ENCODE measurements at regions not wholly inside any gene's neighbourhood (a gene's known extent, or its start where the extent isn't known, plus 50 kb on each side); places are given as distances from the start of the nearest gene placed in this dataset.
"Not testable (repeated sequence)": the region's sequence is repeated elsewhere in the genome, so short reads cannot be mapped to it uniquely, and the experiment has no call there.

DNA sequence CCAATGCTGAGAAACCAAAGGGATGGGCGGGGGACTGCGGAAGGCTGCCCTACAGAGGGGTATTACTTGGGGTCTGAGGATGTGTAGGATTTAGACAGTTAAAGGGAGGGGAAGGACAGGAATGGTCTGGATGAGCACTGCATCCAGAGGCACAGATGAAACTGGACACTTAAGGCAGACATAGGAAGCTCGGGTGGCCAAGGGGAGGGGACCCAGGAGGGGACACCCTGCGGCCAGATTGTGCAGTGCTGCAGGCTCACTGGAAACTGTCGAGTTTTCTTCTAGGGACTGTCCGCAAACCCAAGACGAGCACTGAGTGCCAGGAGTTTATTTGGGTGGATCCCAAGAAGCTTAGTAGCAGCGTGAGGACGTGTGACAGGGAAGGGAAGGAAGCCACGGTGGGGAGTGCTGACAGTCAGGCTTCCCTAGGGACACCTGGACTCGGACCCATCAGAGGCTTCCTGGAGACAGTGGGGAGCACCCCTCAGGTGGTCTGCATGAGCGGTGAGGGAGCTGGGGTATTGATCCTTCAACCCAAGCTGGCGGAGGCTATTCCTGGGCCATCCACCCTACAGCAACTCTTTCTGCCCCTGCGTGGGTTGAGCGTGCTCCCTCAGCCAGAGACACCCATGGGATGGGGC lies 278.7 kb downstream of the FOXL1 start:
- intact Hi-C loops (cut with DNase I; ENCODE audit: low total_unique reads), result no loop called here
- H3K4me3 ChIP-seq, result no peak overlapping the region
- DNase-seq, result no peak
- TF ChIP-seq, protein P1, sequence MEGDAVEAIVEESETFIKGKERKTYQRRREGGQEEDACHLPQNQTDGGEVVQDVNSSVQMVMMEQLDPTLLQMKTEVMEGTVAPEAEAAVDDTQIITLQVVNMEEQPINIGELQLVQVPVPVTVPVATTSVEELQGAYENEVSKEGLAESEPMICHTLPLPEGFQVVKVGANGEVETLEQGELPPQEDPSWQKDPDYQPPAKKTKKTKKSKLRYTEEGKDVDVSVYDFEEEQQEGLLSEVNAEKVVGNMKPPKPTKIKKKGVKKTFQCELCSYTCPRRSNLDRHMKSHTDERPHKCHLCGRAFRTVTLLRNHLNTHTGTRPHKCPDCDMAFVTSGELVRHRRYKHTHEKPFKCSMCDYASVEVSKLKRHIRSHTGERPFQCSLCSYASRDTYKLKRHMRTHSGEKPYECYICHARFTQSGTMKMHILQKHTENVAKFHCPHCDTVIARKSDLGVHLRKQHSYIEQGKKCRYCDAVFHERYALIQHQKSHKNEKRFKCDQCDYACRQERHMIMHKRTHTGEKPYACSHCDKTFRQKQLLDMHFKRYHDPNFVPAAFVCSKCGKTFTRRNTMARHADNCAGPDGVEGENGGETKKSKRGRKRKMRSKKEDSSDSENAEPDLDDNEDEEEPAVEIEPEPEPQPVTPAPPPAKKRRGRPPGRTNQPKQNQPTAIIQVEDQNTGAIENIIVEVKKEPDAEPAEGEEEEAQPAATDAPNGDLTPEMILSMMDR (IDR thresholded peaks at IDR 0.05), result no peak
- no peaks in the 10 kb centered on the region for H3K9me3 ChIP-seq
- H3K27ac ChIP-seq, result no peak overlapping the region
- H3K36me3 ChIP-seq, result no peaks in the 10 kb centered on the region
- no peaks in the 10 kb centered on the region for H3K27me3 ChIP-seq
- H3K4me1 ChIP-seq, result peaks cover 0 to 8% (median 0%) of the 10 kb centered on the region in 4 donors

DNA sequence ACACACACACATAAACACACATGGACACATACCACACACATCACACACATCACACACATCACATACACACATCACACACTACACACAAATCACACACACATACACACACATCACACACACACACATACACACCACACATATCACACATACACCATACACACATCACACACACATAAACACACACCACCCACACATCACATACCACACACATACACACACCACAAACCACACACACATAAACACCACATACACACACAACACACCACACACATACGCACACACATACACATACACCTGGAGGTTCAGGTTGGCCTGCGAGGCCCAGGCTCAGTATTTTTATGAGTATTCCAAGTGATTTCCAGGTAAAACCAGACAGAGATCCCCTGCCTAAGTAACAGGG lies 279.5 kb downstream of the FOXL1 start:
- Histone ChIP-seq H3K27ac (no peak overlapping the region), H3K27me3 (no peaks in the 10 kb centered on the region), H3K9me3 (no peaks in the 10 kb centered on the region), H3K4me3 (no peak overlapping the region), H3K4me1 (peaks cover 0 to 8% (median 0%) of the 10 kb centered on the region in 4 donors), H3K36me3 (no peaks in the 10 kb centered on the region)
- no peak for DNase-seq
- TF ChIP-seq, protein P1 (IDR thresholded peaks at IDR 0.05), result no peak
- intact Hi-C loops (cut with DNase I; ENCODE audit: low total_unique reads), result no loop called here

DNA sequence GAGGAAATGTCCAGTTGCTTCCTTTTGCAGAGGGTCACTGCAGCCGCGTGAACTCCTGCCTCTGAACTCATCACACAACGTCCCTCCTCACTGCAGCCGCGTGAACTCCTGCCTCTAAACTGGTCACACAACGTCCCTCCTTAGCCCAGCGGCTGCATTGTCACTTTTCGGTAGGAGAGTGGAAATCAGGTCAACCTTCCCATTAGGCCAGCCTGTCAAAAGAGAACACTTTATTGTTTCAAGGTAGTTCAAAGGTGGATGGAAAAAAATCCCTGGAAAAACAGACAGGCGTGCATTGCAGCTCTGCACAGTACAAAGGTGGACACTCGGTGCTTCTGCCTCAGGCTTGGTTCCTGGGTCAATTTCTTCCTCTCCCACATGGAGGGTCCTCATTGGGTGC lies 280.2 kb downstream of the FOXL1 start:
- DNase-seq, result no peak
- Histone ChIP-seq H3K4me3 (no peak overlapping the region), H3K9me3 (no peaks in the 10 kb centered on the region), H3K27me3 (no peaks in the 10 kb centered on the region), H3K36me3 (no peaks in the 10 kb centered on the region), H3K4me1 (peaks cover 0 to 8% (median 0%) of the 10 kb centered on the region in 4 donors), H3K27ac (no peak overlapping the region)
- TF ChIP-seq, protein P1 (IDR thresholded peaks at IDR 0.05), result no peak
- intact Hi-C loops (cut with DNase I; ENCODE audit: low total_unique reads), result no loop called here

DNA sequence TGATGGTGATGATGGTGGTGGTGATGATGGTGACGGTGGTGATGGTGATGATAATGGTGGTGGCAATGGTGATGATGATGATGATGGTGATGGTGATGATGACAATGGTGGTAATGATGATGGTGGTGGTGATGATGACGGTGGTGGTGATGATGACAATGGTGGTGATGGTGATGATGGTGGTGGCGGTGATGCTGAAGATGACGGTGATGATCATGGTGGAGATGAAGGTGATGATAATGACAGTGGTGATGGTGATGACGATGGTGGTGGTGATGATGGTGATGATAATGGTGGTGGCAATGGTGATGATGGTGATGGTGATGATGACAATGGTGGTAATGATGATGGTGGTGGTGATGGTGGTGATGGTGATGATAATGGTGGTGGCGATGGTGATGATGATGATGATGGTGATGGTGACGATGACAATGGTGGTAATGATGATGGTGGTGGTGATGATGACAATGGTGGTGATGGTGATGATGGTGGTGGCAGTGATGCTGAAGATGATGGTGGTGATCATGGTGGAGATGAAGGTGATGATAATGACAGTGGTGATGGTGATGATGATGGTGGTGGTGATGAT lies 283.0 kb downstream of the FOXL1 start:
- intact Hi-C loops (cut with DNase I; ENCODE audit: low total_unique reads), result not testable (repeated sequence)

DNA sequence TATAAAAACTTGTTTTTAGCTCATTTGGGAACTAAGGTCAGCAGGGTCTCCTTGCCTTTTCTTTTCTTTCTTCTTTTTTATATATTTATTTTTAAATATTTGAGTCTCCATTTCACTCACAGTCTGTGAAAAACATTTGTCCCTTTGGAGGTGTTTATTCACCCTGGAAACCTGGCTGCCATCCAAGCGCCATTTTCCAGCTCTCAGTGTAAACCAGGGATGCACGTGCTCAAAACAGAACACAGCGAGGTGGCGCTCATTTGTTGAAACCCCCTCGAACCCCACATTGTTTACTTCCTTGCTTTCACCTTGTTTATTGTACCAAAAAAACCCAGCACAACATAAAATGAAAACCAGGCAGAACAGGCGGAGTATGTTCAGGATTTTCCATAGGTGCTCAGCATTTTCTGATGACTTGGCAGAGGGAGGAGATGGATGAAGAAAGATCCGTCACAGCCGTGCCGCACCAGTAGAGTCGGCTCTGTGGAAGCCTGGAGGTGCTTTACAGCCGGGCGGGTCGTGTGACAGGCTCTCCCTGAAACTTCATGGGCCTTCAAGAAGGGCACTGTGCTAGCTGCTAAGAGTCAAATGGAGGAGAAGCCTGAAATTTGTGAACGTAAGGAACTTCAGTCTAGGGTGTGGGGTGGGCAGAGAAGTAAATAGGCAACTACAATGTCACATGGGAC lies 284.4 kb downstream of the FOXL1 start:
- H3K27ac ChIP-seq, result no peak overlapping the region
- no peak overlapping the region for H3K4me3 ChIP-seq
- no peaks in the 10 kb centered on the region for H3K36me3 ChIP-seq
- TF ChIP-seq, protein P1 (IDR thresholded peaks at IDR 0.05), result no peak
- no peaks in the 10 kb centered on the region for H3K9me3 ChIP-seq
- peaks cover 0 to 23% (median 12%) of the 10 kb centered on the region in 4 donors for H3K4me1 ChIP-seq
- no peak for DNase-seq
- intact Hi-C loops (cut with DNase I; ENCODE audit: low total_unique reads), result no loop called here
- no peaks in the 10 kb centered on the region for H3K27me3 ChIP-seq

More for the DNA sequence above, 283.0 kb downstream of the FOXL1 start:
- not testable (repeated sequence) for H3K27me3 ChIP-seq, H3K9me3 ChIP-seq, H3K27ac ChIP-seq, H3K4me3 ChIP-seq, H3K36me3 ChIP-seq, DNase-seq
- peaks cover 0 to 20% (median 11%) of the 10 kb centered on the region in 4 donors for H3K4me1 ChIP-seq

DNA sequence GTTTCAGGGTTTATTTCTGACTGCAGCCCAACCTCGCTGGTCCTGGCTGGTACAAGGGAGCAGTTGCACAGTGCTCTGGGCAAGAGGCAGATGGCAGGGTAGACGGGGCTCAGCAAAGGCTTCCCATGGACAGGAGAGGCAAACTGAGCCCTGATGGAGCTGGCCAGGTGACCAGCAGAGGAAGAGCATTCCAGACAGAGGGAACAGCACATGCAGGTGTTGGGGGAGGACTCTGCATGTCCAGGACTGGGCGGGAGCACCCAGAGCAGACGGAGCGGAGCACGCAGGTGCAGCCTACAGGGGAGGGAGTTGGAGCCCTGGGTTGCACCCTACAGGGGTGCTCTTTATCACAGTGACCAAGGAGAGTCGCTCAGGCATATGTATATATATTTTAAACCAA lies 285.3 kb downstream of the FOXL1 start:
- peaks cover 0 to 15% (median 12%) of the 10 kb centered on the region in 4 donors for H3K4me1 ChIP-seq
- no peaks in the 10 kb centered on the region for H3K9me3 ChIP-seq

More for the DNA sequence above, 285.3 kb downstream of the FOXL1 start:
- DNase-seq, result no peak
- H3K36me3 ChIP-seq, result no peaks in the 10 kb centered on the region
- TF ChIP-seq, protein P1 (IDR thresholded peaks at IDR 0.05), result no peak
- H3K27me3 ChIP-seq, result no peaks in the 10 kb centered on the region
- intact Hi-C loops (cut with DNase I; ENCODE audit: low total_unique reads), result no loop called here
- no peak overlapping the region for H3K4me3 ChIP-seq
- no peak overlapping the region for H3K27ac ChIP-seq
